HTR-8/SVneo (cell line): ENCODE measurements at regions not wholly inside any gene's neighbourhood (a gene's known extent, or its start where the extent isn't known, plus 50 kb on each side); places are given as distances from the start of the nearest gene placed in this dataset.

Experiments used
- DNase-seq: peaks from one replicate; pipeline ENCODE4 v3.0.0; 2011; ENCODE audit warnings: low spot score, mixed read lengths; ENCODE audit not compliant: insufficient read length
- FAIRE-seq: peaks from 2 replicates; lab custom pipeline; 2011; peaks lifted over from hg19 to GRCh38; lab: Jason Lieb, UNC

- DNase-seq (no peak), FAIRE-seq (no peak)
Observed at GRCh38 chr12:13849456-13849855, 131.9 kb downstream of the GRIN2B start.

- FAIRE-seq (no peak), DNase-seq (no peak)
Observed at GRCh38 chr12:13843841-13844240, 137.6 kb downstream of the GRIN2B start.

DNA sequence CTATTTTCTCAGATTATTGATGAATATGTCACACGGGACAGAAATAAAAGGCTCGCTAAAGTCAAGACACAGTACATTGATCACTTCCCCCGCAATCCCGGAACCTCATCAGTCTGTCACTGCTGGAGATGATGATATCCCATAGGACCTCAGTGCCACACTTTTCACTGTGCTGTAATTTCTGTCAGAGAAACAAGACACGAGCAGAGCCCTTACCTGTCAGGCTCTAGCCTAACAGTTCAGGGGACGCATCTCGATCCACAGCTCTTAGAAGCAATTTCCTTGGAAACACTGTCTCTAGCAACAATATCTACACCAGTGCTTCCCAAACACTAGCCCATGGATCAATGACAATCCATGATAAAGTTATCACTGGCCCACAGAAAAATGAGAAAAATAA is 140.0 kb downstream of the GRIN2B start:
- DNase-seq (no peak), FAIRE-seq (no peak)

- DNase-seq (no peak), FAIRE-seq (no peak)
Observed at GRCh38 chr12:13839365-13840336, 141.8 kb downstream of the GRIN2B start.

DNA sequence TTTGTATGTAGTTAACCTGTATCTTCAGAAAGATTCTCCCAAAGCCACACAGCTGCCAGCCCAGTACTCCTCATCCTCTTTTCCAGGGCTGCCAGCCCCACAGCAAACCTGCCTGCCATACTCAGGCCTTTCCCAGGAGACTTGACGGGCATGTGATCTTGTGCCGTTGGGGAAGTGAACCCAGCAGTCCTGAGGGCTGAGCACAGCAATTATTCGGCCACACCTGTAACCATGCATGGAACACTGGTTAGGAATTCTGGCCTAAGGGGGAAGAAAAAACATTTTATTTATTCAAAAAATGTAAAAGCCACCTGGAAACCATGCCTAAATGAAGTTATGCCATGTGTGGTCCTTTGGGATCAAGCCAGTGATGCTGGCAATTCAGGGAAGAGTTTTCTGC is 145.3 kb downstream of the GRIN2B start:
- FAIRE-seq (no peak), DNase-seq (no peak)

GRCh38 chr12:13835652-13836051 is 145.8 kb downstream of the GRIN2B start:
- FAIRE-seq (no peak), DNase-seq (no peak)

DNA sequence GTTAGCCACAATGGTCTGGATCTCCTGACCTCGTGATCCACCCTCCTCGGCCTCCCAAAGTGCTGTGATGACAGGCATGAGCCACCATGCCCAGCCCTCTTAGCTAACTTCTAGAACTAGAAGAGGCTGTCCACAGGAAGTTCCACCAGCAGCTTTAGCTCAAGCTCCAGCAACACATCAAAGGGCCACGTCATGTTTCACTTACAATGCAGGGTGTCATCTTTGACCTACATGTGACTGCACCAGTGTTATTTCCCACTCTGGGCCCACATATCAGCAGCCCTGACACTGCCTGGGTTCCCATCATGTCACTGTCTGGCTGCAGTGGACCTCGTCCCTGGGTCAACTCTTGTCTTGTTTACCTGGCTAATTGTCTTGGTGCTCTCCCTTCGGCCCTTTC is 147.2 kb downstream of the GRIN2B start:
- DNase-seq (no peak), FAIRE-seq (no peak)

DNA sequence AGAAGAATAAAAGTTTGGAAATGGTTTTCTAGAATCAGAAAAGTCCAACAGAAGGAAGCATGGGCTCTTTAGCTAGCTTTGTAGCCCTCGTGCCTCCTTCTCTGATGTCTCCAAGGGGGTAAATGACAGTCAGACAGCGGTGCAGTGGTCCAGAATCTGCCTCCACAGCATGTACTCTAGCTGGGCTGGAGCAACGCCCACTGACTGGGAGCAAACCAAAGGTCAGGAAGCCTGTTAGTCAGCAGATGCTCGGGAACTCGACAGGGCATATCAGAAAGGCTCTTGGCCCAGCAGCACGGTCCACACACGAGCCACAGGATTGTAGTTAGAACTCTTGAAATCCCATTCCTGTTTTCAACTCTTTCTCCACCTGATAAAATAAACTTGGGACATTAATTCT is 164.3 kb downstream of the GRIN2B start:
- DNase-seq (no peak), FAIRE-seq (no peak)

- FAIRE-seq = no peak
Observed at GRCh38 chr12:13816394-13816793, 165.0 kb downstream of the GRIN2B start.

GRCh38 chr12:13812168-13812567 is 169.2 kb downstream of the GRIN2B start:
- no peak for DNase-seq
- no peak for FAIRE-seq

More at GRCh38 chr12:13816394-13816793, 165.0 kb downstream of the GRIN2B start:
- DNase-seq = no peak

DNA sequence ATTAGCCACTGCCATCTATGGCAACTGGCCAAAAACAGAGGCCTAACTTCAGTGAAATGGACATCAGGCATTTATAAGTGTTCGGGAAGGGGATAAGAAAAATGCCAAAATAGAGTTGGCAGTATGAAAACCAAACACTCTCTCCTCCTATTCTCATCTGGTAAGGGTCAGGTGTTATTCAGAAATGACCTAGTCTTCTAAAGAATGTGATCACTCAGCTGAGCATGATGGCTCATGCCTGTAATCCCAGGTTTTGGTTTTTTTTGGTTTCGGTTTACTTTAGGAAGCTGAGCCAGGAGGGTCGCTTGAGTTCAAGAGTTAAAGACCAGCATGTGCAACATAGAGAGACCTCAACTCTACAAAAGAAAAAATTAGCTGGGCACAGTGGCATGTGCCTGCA is 170.3 kb downstream of the GRIN2B start:
- FAIRE-seq = no peak

GRCh38 chr12:13805041-13805440 is 176.4 kb downstream of the GRIN2B start:
- no peak for FAIRE-seq
- DNase-seq = no peak

More for the DNA sequence above, 170.3 kb downstream of the GRIN2B start:
- no peak for DNase-seq

DNA sequence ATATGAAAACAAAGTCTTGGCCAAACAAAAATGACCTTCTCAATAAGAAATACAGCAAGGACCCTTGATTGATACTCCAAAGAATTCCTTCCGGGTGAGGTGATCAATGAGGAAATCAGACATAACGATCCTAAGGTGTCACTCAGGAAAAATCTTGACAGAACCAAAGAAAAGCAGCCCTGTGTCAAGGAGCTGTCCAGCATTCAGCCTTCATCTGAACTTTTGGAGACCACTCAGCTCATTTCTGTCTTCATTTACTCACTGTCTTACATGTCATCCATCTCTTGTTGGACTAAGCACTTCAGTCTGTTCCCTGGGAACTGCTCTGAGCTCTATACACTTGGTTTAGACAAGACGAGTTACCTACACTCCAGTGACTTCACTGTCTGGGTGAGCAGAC is 179.9 kb downstream of the GRIN2B start:
- DNase-seq = no peak
- no peak for FAIRE-seq

- FAIRE-seq (no peak), DNase-seq (no peak)
Observed at GRCh38 chr12:13799574-13799973, 181.8 kb downstream of the GRIN2B start.

GRCh38 chr12:13798162-13798561 is 183.2 kb downstream of the GRIN2B start:
- no peak for DNase-seq
- no peak for FAIRE-seq

DNA sequence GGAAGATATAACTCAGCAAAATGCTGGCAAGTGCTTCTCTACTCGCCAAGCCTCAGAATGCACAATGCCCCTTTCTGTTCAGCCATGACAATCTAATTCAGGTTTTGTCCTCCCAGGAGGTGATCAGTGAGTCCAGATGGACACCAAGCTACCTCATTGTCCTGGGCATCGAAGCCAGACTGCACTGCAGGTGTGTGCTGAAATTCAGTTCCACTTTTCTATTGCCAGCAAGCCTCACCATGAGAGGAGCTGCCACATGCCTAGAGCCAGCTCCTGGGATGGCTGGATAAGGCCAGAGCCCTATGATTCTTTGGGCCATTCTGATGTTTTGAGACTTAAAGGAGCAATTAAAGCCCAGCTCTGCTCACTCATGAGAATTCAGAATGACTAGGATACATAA is 186.7 kb downstream of the GRIN2B start:
- FAIRE-seq = no peak

DNA sequence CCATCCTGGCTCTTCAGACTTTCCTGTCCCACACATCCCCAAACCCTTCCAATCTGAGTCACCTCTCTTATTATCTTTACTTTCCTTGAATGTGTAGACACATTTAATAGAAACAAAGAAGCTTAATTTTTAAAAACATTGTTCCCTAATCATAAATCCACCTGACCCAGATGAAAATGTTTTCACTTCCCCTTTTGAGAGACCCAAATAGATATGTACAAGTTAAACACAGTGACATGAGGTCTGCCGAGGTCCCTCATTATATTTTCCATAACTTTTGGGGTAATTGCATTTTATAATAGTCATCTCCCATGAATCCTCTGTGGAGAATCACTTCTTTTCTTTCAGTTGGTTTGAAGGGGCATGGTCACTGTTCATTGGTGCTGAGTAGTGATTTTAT is 191.1 kb downstream of the GRIN2B start:
- DNase-seq = no peak
- FAIRE-seq = no peak

More for the DNA sequence above, 186.7 kb downstream of the GRIN2B start:
- no peak for DNase-seq

GRCh38 chr12:13788626-13789025 is 192.8 kb downstream of the GRIN2B start:
- no peak for DNase-seq
- FAIRE-seq = no peak

DNA sequence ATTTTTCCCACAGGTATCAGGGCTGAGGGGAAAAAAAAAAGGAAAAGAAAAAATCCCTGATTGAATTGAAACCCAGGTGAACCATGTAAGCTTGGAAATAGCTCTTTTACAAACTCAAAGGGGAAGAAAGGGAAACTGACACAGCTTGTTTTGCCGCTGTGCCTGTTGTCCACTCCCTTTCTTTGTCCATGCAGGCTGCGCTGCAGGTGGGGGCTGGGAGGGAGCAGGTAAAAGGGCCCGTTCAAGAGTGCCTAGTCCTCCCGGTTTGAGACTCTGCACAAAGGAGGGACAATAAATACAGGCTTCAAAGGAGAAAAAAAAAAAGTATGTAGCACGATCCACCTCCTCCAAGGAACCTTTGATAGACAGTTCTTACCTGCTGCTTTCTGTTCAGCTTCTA is 194.8 kb downstream of the GRIN2B start:
- DNase-seq (no peak), FAIRE-seq (no peak)

- no peak for FAIRE-seq
Observed at GRCh38 chr12:13784504-13784903, 196.9 kb downstream of the GRIN2B start.

GRCh38 chr12:13780453-13780852 is 200.9 kb downstream of the GRIN2B start:
- FAIRE-seq = no peak
- DNase-seq = no peak

More at GRCh38 chr12:13784504-13784903, 196.9 kb downstream of the GRIN2B start:
- no peak for DNase-seq

GRCh38 chr12:13777374-13777773 is 204.0 kb downstream of the GRIN2B start:
- FAIRE-seq (no peak), DNase-seq (no peak)
